ENCODE measurements at regions not wholly inside any gene's neighbourhood (a gene's known extent, or its start where the extent isn't known, plus 50 kb on each side); places are given as distances from the start of the nearest gene placed in this dataset.

- ATAC-seq (no peak), DNase-seq (no peak)
- Histone ChIP-seq H3K36me3 (no peaks in the 10 kb centered on the region), H3K9me3 (no peaks in the 10 kb centered on the region), H3K4me3 (no peak overlapping the region), H3K27me3 (no peaks in the 10 kb centered on the region), H3K4me1 (peaks cover 0 to 5% (median 0%) of the 10 kb centered on the region in 12 donors), H3K27ac (no peak overlapping the region)
- intact Hi-C loops (cut with DNase I) = loop anchor here in 6 of 10 donors (5.0 to 10.0 kb wide), 4 partner anchors 64 to 156 kb away; no protein-coding TSS in a partner anchor
- 90 to 100% (median 98%) methylated on average over 1 of the region's 1 CpG for WGBS, 4 donors
- TF ChIP-seq POLR2A (IDR thresholded peaks at IDR 0.05) = no peak
- TF ChIP-seq CTCF (IDR thresholded peaks at IDR 0.05) = no peak
Observed at GRCh38 chr15:92528736-92529135, 126.8 kb downstream of the FAM174B start.

GRCh38 chr15:92527197-92527596 is 128.4 kb downstream of the FAM174B start:
- Histone ChIP-seq H3K9me3 (no peaks in the 10 kb centered on the region), H3K4me1 (peaks cover 0 to 5% (median 0%) of the 10 kb centered on the region in 12 donors), H3K27me3 (no peaks in the 10 kb centered on the region), H3K27ac (peak overlapping the region in 6 of 12 donors; percentile 25 to 54 (median 30)), H3K4me3 (no peak overlapping the region), H3K36me3 (no peaks in the 10 kb centered on the region)
- ATAC-seq (peak; percentile 89 to 98 (median 93)), DNase-seq (peak in 4 of 5 donors; percentile 43 to 72 (median 68))
- 67 to 76% (median 75%) methylated on average over 2 of the region's 2 CpGs for WGBS, 4 donors
- TF ChIP-seq CTCF (IDR thresholded peaks at IDR 0.05) (no peak), POLR2A (IDR thresholded peaks at IDR 0.05) (no peak)
- intact Hi-C loops (cut with DNase I) = loop anchor here in 6 of 10 donors (2.0 to 10.0 kb wide), 6 partner anchors 20 to 158 kb away; no protein-coding TSS in a partner anchor

- no peak for ATAC-seq
- Histone ChIP-seq H3K36me3 (no peaks in the 10 kb centered on the region), H3K27ac (no peak overlapping the region), H3K27me3 (no peaks in the 10 kb centered on the region), H3K4me3 (no peak overlapping the region), H3K9me3 (no peaks in the 10 kb centered on the region), H3K4me1 (peaks cover 0 to 10% (median 2%) of the 10 kb centered on the region in 12 donors)
- intact Hi-C loops (cut with DNase I) = loop anchor here in 6 of 10 donors (2.0 to 10.0 kb wide), 6 partner anchors 21 to 159 kb away; no protein-coding TSS in a partner anchor
- TF ChIP-seq POLR2A (IDR thresholded peaks at IDR 0.05) (no peak), CTCF (IDR thresholded peaks at IDR 0.05) (no peak)
- DNase-seq = no peak
- WGBS, 4 donors = 38 to 76% (median 44%) methylated on average over 3 of the region's 3 CpGs
Observed at GRCh38 chr15:92525758-92526245, 129.8 kb downstream of the FAM174B start.

DNA sequence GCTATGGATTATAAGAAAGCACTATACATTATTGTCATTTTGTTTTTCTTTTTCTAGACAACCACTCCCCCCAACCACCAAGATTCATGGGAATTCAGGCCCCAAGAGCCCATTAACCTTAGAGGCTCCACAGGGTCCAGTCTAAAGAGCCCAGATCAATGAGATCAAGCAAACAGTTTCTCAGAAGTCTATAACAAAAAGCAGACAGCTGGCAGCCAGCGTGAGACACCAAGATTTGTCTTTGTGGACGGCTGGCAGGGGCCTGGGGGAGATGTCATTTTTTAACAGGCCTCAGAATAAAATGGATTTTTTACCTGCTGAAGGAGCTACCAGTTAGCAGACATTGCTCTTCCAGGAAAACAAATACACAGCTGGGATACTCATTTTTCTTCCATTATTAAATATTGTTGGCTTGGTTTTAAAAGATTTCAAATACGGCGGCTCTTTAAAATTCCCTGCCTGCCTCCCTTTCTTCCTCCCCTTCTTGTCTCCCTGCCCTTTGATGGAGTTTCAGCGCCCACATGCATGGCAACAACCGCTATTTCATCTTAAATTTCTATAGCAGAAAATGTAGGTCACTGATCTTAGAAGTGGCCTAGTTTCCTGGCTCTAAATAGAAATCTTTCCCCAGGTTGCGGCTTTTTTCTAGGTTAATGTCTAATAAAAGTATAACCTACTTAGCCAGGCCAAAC is 130.6 kb downstream of the FAM174B start:
- Histone ChIP-seq H3K4me1 (peaks cover 0 to 10% (median 2%) of the 10 kb centered on the region in 12 donors), H3K27me3 (no peaks in the 10 kb centered on the region), H3K9me3 (no peaks in the 10 kb centered on the region), H3K27ac (no peak overlapping the region), H3K36me3 (no peaks in the 10 kb centered on the region), H3K4me3 (no peak overlapping the region)
- TF ChIP-seq POLR2A (IDR thresholded peaks at IDR 0.05) (no peak), CTCF (IDR thresholded peaks at IDR 0.05) (no peak)
- intact Hi-C loops (cut with DNase I) = loop anchor here in 8 of 10 donors (5.0 to 10.0 kb wide), 6 partner anchors 67 to 192 kb away; no protein-coding TSS in a partner anchor
- ATAC-seq (no peak), DNase-seq (no peak)
- 77 to 85% (median 81%) methylated on average over 7 of the region's 7 CpGs for WGBS, 4 donors

All from heart left ventricle (tissue), 16 donors.